LoVo (cell line): ENCODE measurements at regions not wholly inside any gene's neighbourhood (a gene's known extent, or its start where the extent isn't known, plus 50 kb on each side); places are given as distances from the start of the nearest gene placed in this dataset.
"Not testable (repeated sequence)": the region's sequence is repeated elsewhere in the genome, so short reads cannot be mapped to it uniquely, and the experiment has no call there.

Source experiments
- DNase-seq: peaks from one replicate; pipeline ENCODE4 v3.0.0-alpha.2; 2016; ENCODE audit warnings: low spot score

DNA sequence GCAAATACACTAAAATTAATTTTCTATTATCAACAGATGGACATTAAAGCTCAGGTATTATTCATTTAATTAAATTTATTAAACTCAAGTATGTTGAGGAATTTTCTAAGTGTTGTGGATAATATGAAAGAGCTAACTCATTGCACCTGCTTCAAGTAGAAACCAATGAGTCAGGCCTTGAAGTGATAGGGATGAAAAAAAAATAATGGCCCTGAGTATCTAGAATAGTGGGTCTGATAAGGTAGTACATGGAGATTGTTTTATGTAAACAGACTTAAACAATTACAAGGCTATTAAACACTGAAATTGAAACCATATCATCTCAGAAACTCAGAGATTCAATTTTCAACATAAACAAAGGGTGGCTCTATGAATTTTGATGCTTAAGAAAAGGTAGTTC, 857.1 kb upstream of the GBE1 start:
- DNase-seq = no peak

DNA sequence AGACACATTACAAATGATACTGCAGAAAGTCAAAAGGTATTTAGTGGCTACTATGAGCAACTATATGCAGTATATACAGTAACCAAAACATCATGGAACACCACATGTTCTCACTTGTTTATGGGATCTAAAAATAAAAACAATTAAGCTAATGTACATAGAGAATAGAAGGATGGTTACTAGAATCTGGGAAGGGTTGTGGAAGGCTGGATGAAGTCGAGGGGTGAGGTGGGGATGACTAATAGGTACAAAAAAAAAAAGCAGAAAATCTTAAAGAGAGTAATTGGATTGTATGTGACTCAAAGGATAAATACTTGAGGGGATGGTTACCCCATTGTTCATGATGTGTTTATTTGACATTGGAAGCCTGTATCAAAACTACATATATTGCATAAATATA, 848.8 kb upstream of the GBE1 start:
- no peak for DNase-seq

GRCh38 chr3:82607391-82607790, 845.9 kb upstream of the GBE1 start:
- DNase-seq = no peak

GRCh38 chr3:82596805-82597204, 835.4 kb upstream of the GBE1 start:
- DNase-seq = no peak

DNA sequence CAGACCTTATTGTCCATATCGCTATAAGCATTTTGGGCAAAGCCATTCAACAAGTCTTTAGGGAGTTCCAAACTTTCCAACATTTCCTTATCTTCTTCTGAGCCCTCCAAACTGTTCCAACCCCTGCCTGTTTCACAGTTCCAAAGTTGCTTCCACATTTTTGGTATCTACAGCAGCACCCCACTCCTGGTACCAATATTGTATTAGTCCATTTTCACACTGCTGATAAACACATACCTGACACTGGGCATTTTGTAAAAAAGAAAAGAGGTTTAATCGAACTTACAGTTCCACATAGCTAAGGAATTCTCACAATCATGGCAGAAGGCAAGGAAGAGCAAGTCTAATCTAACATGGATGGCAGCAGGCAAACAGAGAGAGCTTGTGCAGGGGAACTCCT, 834.1 kb upstream of the GBE1 start:
- no peak for DNase-seq

GRCh38 chr3:82587174-82587573, 825.7 kb upstream of the GBE1 start:
- no peak for DNase-seq

DNA sequence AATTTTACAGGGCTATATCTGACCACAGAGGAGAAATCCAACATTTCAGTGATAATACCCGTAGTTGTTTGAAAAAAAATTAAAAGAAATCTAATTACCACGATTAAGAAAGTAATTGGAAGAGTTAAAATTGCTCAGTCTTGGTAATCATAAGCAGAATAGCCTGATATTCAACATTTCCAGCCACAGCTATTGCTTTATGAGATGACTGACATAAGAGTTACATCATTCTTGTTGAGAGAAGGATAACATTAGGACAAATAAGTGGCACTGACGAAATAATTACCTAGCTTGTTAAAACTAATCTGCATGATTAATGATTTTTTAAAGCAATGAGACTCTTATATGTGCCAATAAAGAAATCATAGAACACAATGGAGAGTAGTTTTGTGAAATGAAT, 825.0 kb upstream of the GBE1 start:
- no peak for DNase-seq

DNA sequence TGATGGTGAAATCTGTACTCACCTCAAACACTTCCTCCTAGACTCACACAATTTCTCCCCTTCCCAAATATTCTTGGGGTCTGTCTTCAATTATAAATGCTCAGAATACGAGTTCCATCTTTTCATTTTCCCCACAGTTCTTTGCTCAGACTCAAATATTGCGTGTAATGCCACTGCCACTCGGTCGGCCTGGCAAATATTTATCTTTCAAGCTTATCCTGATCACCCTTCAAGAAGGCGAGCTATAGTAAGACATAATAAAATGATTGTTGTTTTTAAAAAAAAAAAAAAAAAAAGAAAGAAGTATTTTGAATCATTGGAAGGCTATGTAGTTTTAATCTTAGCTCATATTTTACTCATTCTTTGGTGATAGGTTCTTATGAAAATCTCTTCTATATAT, 824.6 kb upstream of the GBE1 start:
- DNase-seq = not testable (repeated sequence)

DNA sequence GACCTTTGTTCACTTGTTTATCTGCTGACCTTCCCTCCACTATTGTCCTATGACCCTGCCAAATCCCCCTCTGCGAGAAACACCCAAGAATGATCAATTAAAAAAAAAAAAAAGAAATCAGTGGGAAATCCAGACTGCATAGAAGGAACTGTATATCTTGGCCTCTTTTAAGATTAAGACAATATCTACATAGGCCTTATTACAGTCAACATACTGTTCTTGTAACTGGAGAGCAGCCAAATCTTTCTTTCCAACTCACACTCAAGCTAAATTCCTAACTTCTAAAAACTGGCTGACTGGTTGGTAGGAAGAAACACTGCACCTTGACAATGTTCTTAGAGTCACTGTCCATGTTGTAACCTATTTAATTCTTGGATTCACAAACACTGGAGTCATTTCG, 824.1 kb upstream of the GBE1 start:
- not testable (repeated sequence) for DNase-seq

DNA sequence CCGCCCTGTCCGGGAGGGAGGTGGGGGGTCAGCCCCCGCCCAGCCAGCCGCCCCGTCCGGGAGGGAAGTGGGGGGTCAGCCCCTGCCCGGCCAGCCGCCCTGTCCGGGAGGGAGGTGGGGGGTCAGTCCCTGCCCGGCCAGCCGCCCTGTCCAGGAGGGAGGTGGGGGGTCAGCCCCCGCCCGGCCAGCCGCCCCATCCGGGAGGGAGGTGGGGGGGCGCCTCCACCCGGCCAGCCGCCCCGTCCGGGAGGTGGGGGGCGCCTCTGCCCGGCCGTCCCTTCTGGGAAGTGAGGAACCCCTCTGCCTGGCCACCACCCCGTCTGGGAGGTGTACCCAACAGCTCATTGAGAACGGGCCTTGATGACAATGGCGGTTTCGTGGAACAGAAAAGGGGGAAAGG, 823.4 kb upstream of the GBE1 start:
- DNase-seq = not testable (repeated sequence)

DNA sequence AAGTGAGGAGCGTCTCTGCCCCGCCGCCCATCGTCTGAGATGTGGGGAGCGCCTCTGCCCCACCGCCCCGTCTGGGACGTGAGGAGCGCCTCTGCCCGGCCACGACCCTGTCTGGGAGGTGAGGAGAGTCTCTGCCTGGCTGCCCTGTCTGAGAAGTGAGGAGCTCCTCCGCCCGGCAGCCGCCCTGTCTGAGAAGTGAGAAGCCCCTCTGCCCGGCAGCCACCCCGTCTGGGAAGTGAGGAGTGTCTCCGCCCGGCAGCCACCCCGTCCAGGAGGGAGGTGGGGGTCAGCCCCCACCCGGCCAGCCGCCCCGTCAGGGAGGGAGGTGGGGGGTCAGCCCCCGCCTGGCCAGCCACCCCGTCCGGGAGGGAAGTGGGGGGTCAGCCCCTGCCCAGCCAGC, 823.0 kb upstream of the GBE1 start:
- not testable (repeated sequence) for DNase-seq

GRCh38 chr3:82581350-82581749, 819.9 kb upstream of the GBE1 start:
- DNase-seq = no peak

GRCh38 chr3:82572721-82573120, 811.3 kb upstream of the GBE1 start:
- no peak for DNase-seq

DNA sequence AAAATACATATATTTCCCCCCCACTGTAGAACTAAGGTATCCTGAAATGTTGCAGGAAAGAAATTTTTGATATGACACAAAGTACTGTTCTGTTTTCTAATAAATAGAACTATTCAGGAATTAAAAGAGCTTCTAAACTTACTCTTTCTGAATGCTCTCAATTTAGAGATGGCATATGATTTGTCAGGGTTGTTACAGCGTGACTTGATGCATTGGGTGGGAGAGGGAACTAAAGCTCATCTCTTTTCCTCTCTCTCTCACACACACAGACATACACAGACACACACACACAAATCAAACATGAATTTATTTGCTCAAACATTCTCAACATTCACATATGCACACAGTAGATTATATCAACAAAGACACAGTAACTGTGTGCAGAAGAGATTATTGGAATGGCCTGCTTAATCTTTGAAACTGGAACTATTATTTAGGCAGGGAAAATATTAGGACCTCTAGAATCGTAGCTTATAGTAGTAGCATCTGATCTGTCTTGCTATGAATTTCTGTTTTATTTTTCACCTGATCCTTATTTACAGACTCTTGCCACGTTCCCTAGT, 807.4 kb upstream of the GBE1 start:
- DNase-seq = no peak

DNA sequence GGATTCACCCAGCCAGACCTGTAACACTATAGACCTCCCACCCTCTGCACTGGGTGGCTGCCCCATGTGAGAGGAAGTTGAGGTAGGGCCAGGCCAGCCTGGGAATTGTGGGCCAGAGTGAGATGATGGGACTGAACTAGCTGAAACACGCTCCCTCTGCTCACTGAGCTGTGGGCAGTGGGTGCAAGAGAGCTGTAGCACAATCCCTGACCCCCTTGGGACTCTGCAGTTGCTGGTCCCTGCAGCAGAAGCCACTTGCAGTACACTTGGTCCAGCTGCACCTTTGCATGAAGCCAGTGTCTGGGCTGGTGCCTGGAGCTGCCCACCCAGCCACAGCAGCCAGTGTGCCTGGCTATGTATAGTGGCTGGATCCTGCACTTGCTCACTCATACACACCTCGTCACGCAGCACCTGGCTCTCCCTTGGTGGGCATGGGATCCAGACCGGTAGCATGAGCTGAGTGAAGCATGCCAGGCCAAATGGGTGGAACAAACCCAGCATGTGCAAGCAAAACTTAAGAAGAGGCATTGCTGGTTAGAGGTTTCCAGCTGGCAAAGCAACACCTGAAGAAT, 805.7 kb upstream of the GBE1 start:
- DNase-seq = no peak

DNA sequence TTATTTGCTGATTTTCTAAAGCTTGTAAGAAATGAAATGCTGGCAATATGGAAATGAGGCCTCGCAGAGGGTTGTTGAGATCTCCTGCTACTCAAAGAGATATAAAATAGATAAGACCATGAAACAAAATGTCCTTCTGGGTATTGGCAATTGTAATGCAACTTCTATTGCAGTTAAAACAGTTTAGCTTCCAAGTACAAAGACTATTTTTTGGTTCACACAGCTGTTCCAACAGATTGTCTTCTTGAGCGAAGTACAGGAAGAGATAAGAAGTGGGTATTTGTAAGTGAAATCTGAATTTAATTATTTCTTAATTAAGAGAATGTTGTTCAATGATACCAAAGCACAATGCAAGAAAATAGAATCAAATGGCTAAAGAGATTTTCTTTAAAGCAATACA, 801.5 kb upstream of the GBE1 start:
- DNase-seq = no peak

DNA sequence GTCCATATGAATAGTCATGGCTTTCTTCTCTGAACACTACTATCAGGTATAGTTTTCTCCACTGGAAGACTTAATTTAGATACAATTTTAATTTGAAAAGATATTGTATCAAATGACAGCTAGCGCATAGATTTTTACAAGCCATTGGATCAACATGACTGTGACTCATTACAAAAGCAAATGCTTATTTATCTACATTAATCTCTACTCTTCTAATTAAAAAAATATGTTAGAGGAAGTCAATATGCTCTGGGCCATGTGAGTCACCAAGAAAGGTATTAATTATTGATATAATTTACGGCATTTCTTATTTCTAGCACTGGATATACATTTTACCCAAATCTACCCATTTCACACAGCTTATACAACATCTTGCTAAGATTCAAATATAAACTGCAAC, 800.3 kb upstream of the GBE1 start:
- no peak for DNase-seq

DNA sequence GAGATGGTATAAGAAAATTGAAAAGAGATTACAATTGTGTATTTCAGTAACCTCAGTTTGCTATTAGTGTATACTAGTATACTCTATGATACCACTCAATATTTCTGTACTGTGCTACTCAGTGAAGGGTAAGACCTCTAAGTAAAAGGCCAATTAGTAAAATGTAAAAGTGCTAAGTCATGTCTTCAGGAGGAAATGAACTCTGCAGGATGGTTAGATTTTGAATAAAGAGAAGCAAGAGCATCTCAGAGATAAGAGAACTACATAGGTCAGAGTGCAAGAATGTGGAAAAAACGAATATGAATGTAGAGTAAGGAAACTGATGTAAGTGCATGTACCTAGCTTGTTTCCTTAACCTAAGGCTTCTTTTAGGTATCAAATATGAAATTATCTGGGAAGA, 796.6 kb upstream of the GBE1 start:
- no peak for DNase-seq

GRCh38 chr3:82556113-82556512, 794.7 kb upstream of the GBE1 start:
- DNase-seq = no peak

GRCh38 chr3:82542556-82542955, 781.1 kb upstream of the GBE1 start:
- DNase-seq = not testable (repeated sequence)

- DNase-seq = no peak
Observed at GRCh38 chr3:82521657-82522056, 760.2 kb upstream of the GBE1 start.

- no peak for DNase-seq
Observed at GRCh38 chr3:82520846-82521245, 759.4 kb upstream of the GBE1 start.

DNA sequence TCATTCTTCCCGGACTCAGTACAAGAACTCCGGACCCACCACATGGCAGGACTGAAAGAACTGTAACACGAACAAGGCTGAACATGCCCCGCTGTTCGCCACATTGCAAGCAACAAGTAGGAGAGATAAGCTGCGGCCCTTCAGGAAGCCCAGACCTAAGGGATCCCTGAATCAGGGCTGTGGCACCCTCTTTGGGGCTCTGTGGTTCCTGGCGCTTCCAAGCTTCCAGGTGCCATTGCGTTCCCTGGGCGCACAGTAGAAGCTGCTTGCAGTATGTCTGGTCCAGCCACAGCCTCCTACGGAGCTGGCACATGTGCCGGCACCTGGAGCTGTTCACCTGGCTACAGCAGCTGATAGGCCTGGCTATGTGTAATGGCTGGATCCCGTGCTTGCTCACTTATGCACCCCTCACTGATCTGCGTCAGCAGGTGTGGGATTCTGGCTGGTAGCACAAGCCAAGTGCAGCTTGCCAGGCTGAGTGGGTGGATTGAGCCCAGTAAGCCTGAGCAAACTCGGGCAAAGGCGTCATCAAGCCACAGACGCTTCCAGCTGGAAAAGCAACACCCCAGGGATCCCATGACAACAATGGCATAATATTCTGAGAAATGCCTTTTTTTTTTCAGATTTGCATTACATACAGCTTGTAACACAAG, 748.6 kb upstream of the GBE1 start:
- DNase-seq = no peak
